Activated CD8-positive, alpha-beta memory T cell treated with anti-CD3 and anti-CD28 coated beads for 1 hour (primary cell): ENCODE measurements at regions not wholly inside any gene's neighbourhood (a gene's known extent, or its start where the extent isn't known, plus 50 kb on each side); places are given as distances from the start of the nearest gene placed in this dataset.

Experiments used
- DNase-seq, 2 donors: peaks; one replicate each; pipeline ENCODE4 v3.0.0-alpha.2; 2020; ENCODE audit warnings: low read depth in 1 of 2; ENCODE audit errors: extremely low read depth in 1 of 2

GRCh38 chr1:4086085-4086850 is 186.2 kb upstream of the C1orf174 start:
- DNase-seq = no peak

GRCh38 chr1:4086921-4087320 is 186.8 kb upstream of the C1orf174 start:
- no peak for DNase-seq

GRCh38 chr1:4087530-4088420 is 187.7 kb upstream of the C1orf174 start:
- DNase-seq = no peak

GRCh38 chr1:4088676-4089075 is 188.6 kb upstream of the C1orf174 start:
- DNase-seq = no peak

GRCh38 chr1:4089421-4090175 is 189.5 kb upstream of the C1orf174 start:
- DNase-seq = no peak

GRCh38 chr1:4090556-4090955 is 190.5 kb upstream of the C1orf174 start:
- no peak for DNase-seq

- no peak for DNase-seq
Measured at GRCh38 chr1:4090976-4091660, 191.0 kb upstream of the C1orf174 start.

GRCh38 chr1:4091996-4092395 is 191.9 kb upstream of the C1orf174 start:
- DNase-seq = no peak

GRCh38 chr1:4093856-4094565 is 193.9 kb upstream of the C1orf174 start:
- DNase-seq = no peak

GRCh38 chr1:4095433-4095971 is 195.4 kb upstream of the C1orf174 start:
- DNase-seq = no peak

GRCh38 chr1:4101459-4102161 is 201.5 kb upstream of the C1orf174 start:
- no peak for DNase-seq

- DNase-seq = no peak
Measured at GRCh38 chr1:4105300-4105880, 205.3 kb upstream of the C1orf174 start.

- DNase-seq = no peak
Measured at GRCh38 chr1:4106731-4107130, 206.7 kb upstream of the C1orf174 start.

GRCh38 chr1:4107291-4107690 is 207.2 kb upstream of the C1orf174 start:
- DNase-seq = no peak

- no peak for DNase-seq
Measured at GRCh38 chr1:4108331-4108730, 208.3 kb upstream of the C1orf174 start.

- no peak for DNase-seq
Measured at GRCh38 chr1:4108758-4109627, 208.9 kb upstream of the C1orf174 start.

- DNase-seq = no peak
Measured at GRCh38 chr1:4109628-4109940, 209.5 kb upstream of the C1orf174 start.

- DNase-seq = no peak
Measured at GRCh38 chr1:4110888-4111287, 210.8 kb upstream of the C1orf174 start.
